ENCODE measurements at regions not wholly inside any gene's neighbourhood (a gene's known extent, or its start where the extent isn't known, plus 50 kb on each side); places are given as distances from the start of the nearest gene placed in this dataset.

GRCh38 chr9:84405667-84406066 is 65.1 kb upstream of the SLC28A3 start:
- no peak overlapping the region for H3K9ac ChIP-seq (ENCODE audit: insufficient read length, low read depth)
- no peak overlapping the region for H3K4me3 ChIP-seq (ENCODE audit: insufficient read length, low read depth)
- peaks cover 24% of the 10 kb centered on the region; the same call in 1 of the 2 replicates for H3K9me3 ChIP-seq (ENCODE audit: insufficient read depth, low read length)
- no peak for TF ChIP-seq SUZ12 (IDR thresholded peaks at IDR 0.05; ENCODE audit: extremely low read depth, insufficient read depth, insufficient read length)
- TF ChIP-seq ZNF274 (IDR thresholded peaks at IDR 0.05; ENCODE audit: low read depth, low read length): no peak
- TF ChIP-seq YY1 (IDR thresholded peaks at IDR 0.05; ENCODE audit: insufficient read depth, insufficient read length): no peak
- H3K4me1 ChIP-seq (ENCODE audit: insufficient read depth, insufficient read length): no peaks in the 10 kb centered on the region
- no peaks in the 10 kb centered on the region for H3K27me3 ChIP-seq (ENCODE audit: insufficient read depth, insufficient read length)
- no peak for DNase-seq (ENCODE audit: low read depth, low spot score)
- H3K36me3 ChIP-seq (ENCODE audit: insufficient read depth, insufficient read length, low read length): no peaks in the 10 kb centered on the region

DNA sequence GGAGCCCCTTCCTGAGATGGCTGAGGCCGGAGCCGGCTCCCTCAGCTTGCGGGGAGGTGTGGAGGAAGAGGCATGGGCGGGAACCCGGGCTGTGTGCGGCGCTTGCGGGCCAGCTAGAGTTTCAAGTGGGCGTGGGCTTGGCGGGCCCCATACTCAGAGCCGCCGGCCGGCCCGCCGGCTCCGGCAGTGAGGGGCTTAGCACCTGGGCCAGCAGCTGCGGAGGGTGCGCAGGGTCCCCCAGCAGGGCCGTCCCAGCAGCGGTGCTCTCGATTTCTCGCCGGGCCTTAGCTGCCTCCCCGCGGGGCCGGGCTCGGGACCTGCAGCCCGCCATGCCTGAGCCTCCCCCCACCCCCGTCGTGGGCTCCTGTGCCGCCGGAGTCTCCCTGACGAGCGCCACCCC is 67.9 kb upstream of the SLC28A3 start:
- Histone ChIP-seq H3K9me3 (ENCODE audit: insufficient read depth, low read length) (peaks cover 24% of the 10 kb centered on the region; the same call in 1 of the 2 replicates), H3K4me1 (ENCODE audit: insufficient read depth, insufficient read length) (no peaks in the 10 kb centered on the region), H3K4me3 (ENCODE audit: insufficient read length, low read depth) (no peak overlapping the region), H3K9ac (ENCODE audit: insufficient read length, low read depth) (no peak overlapping the region), H3K27me3 (ENCODE audit: insufficient read depth, insufficient read length) (no peaks in the 10 kb centered on the region), H3K36me3 (ENCODE audit: insufficient read depth, insufficient read length, low read length) (no peaks in the 10 kb centered on the region)
- TF ChIP-seq YY1 (IDR thresholded peaks at IDR 0.05; ENCODE audit: insufficient read depth, insufficient read length): no peak
- TF ChIP-seq ZNF274 (IDR thresholded peaks at IDR 0.05; ENCODE audit: low read depth, low read length): no peak
- no peak for TF ChIP-seq SUZ12 (IDR thresholded peaks at IDR 0.05; ENCODE audit: extremely low read depth, insufficient read depth, insufficient read length)
- no peak for DNase-seq (ENCODE audit: low read depth, low spot score)

GRCh38 chr9:84411683-84412267 is 71.2 kb upstream of the SLC28A3 start:
- H3K9ac ChIP-seq (ENCODE audit: insufficient read length, low read depth): no peak overlapping the region
- H3K4me3 ChIP-seq (ENCODE audit: insufficient read length, low read depth): no peak overlapping the region
- H3K4me1 ChIP-seq (ENCODE audit: insufficient read depth, insufficient read length): no peaks in the 10 kb centered on the region
- H3K27me3 ChIP-seq (ENCODE audit: insufficient read depth, insufficient read length): no peaks in the 10 kb centered on the region
- no peaks in the 10 kb centered on the region for H3K36me3 ChIP-seq (ENCODE audit: insufficient read depth, insufficient read length, low read length)
- TF ChIP-seq SUZ12 (IDR thresholded peaks at IDR 0.05; ENCODE audit: extremely low read depth, insufficient read depth, insufficient read length): no peak
- no peak for TF ChIP-seq YY1 (IDR thresholded peaks at IDR 0.05; ENCODE audit: insufficient read depth, insufficient read length)
- TF ChIP-seq ZNF274 (IDR thresholded peaks at IDR 0.05; ENCODE audit: low read depth, low read length): no peak
- no peak for DNase-seq (ENCODE audit: low read depth, low spot score)
- H3K9me3 ChIP-seq (ENCODE audit: insufficient read depth, low read length): peaks cover 24% of the 10 kb centered on the region; the same call in 1 of the 2 replicates

- H3K9me3 ChIP-seq (ENCODE audit: insufficient read depth, low read length): peaks cover 19% of the 10 kb centered on the region; the same call in 1 of the 2 replicates
- DNase-seq (ENCODE audit: low read depth, low spot score): no peak
- no peaks in the 10 kb centered on the region for H3K27me3 ChIP-seq (ENCODE audit: insufficient read depth, insufficient read length)
- no peak overlapping the region for H3K9ac ChIP-seq (ENCODE audit: insufficient read length, low read depth)
- TF ChIP-seq SUZ12 (IDR thresholded peaks at IDR 0.05; ENCODE audit: extremely low read depth, insufficient read depth, insufficient read length) (no peak), YY1 (IDR thresholded peaks at IDR 0.05; ENCODE audit: insufficient read depth, insufficient read length) (no peak), ZNF274 (IDR thresholded peaks at IDR 0.05; ENCODE audit: low read depth, low read length) (no peak)
- no peaks in the 10 kb centered on the region for H3K4me1 ChIP-seq (ENCODE audit: insufficient read depth, insufficient read length)
- no peaks in the 10 kb centered on the region for H3K36me3 ChIP-seq (ENCODE audit: insufficient read depth, insufficient read length, low read length)
- no peak overlapping the region for H3K4me3 ChIP-seq (ENCODE audit: insufficient read length, low read depth)
Observed at GRCh38 chr9:84412654-84413053, 72.1 kb upstream of the SLC28A3 start.

DNA sequence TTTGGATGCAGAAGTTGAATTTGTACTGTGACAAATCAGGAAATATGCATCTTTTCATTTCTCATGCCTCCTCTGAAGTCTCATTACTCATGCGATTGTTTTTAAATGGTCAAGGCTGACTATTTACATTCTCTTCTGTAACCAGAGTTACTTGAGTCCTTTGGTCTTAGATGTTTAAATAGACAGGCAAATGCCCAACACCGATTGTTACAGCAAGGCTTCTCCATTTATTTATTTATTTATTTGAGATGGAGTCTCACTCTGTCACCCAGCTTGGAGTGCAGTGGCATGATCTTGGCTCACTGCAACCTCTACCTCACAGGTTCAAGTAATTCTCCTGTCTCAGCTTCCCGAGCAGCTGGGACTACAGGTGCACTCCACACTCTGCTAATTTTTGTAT is 72.7 kb upstream of the SLC28A3 start:
- Histone ChIP-seq H3K9ac (ENCODE audit: insufficient read length, low read depth) (no peak overlapping the region), H3K4me1 (ENCODE audit: insufficient read depth, insufficient read length) (no peaks in the 10 kb centered on the region), H3K27me3 (ENCODE audit: insufficient read depth, insufficient read length) (no peaks in the 10 kb centered on the region), H3K4me3 (ENCODE audit: insufficient read length, low read depth) (no peak overlapping the region), H3K9me3 (ENCODE audit: insufficient read depth, low read length) (peaks cover 13% of the 10 kb centered on the region; the same call in 1 of the 2 replicates), H3K36me3 (ENCODE audit: insufficient read depth, insufficient read length, low read length) (no peaks in the 10 kb centered on the region)
- no peak for DNase-seq (ENCODE audit: low read depth, low spot score)
- TF ChIP-seq YY1 (IDR thresholded peaks at IDR 0.05; ENCODE audit: insufficient read depth, insufficient read length) (no peak), ZNF274 (IDR thresholded peaks at IDR 0.05; ENCODE audit: low read depth, low read length) (no peak), SUZ12 (IDR thresholded peaks at IDR 0.05; ENCODE audit: extremely low read depth, insufficient read depth, insufficient read length) (no peak)

DNA sequence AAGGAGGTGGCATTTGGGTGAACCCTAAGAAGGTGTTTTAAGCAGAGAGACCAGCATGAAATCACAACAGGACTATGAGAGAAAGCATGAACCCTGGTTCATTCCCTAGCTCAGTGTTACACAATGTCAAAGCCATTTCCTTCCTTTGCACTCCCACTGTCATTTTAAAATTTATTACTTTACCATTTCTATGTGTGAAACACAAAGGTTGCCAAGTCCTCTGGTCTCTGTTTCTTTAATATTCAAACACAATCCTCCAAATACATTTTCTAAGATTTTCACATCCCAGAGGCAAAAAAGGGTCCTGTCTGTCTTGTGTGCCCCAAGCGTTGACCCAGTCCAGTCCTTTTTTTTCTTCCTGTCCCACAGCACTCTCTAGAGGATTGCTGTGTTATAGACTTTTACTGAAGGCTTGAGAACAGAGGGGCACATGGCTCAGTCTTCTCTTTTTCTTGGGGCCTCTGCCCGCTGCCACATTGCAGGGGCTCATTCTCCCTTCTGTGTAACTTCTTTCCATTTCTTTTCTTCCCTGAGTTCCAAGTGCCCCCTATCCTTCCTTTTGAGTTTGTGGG is 78.6 kb upstream of the SLC28A3 start:
- no peaks in the 10 kb centered on the region for H3K4me1 ChIP-seq (ENCODE audit: insufficient read depth, insufficient read length)
- no peak overlapping the region for H3K4me3 ChIP-seq (ENCODE audit: insufficient read length, low read depth)
- peaks cover 15% of the 10 kb centered on the region for H3K9me3 ChIP-seq (ENCODE audit: insufficient read depth, low read length)
- no peaks in the 10 kb centered on the region for H3K27me3 ChIP-seq (ENCODE audit: insufficient read depth, insufficient read length)
- no peaks in the 10 kb centered on the region for H3K36me3 ChIP-seq (ENCODE audit: insufficient read depth, insufficient read length, low read length)
- TF ChIP-seq ZNF274 (IDR thresholded peaks at IDR 0.05; ENCODE audit: low read depth, low read length) (no peak), YY1 (IDR thresholded peaks at IDR 0.05; ENCODE audit: insufficient read depth, insufficient read length) (no peak), SUZ12 (IDR thresholded peaks at IDR 0.05; ENCODE audit: extremely low read depth, insufficient read depth, insufficient read length) (no peak)
- H3K9ac ChIP-seq (ENCODE audit: insufficient read length, low read depth): no peak overlapping the region
- no peak for DNase-seq (ENCODE audit: low read depth, low spot score)

GRCh38 chr9:84424931-84425330 is 84.4 kb upstream of the SLC28A3 start:
- Histone ChIP-seq H3K27me3 (ENCODE audit: insufficient read depth, insufficient read length) (no peaks in the 10 kb centered on the region), H3K36me3 (ENCODE audit: insufficient read depth, insufficient read length, low read length) (no peaks in the 10 kb centered on the region), H3K4me3 (ENCODE audit: insufficient read length, low read depth) (no peak overlapping the region), H3K4me1 (ENCODE audit: insufficient read depth, insufficient read length) (no peaks in the 10 kb centered on the region), H3K9me3 (ENCODE audit: insufficient read depth, low read length) (peaks cover 21% of the 10 kb centered on the region), H3K9ac (ENCODE audit: insufficient read length, low read depth) (no peak overlapping the region)
- TF ChIP-seq YY1 (IDR thresholded peaks at IDR 0.05; ENCODE audit: insufficient read depth, insufficient read length): no peak
- no peak for TF ChIP-seq SUZ12 (IDR thresholded peaks at IDR 0.05; ENCODE audit: extremely low read depth, insufficient read depth, insufficient read length)
- TF ChIP-seq ZNF274 (IDR thresholded peaks at IDR 0.05; ENCODE audit: low read depth, low read length): no peak
- no peak for DNase-seq (ENCODE audit: low read depth, low spot score)

Data from NT2/D1 (cell line).